Aorta (tissue), 5 donors: ENCODE measurements at regions not wholly inside any gene's neighbourhood (a gene's known extent, or its start where the extent isn't known, plus 50 kb on each side); places are given as distances from the start of the nearest gene placed in this dataset.

Experiments
- ATAC-seq: fragments of 200-7000 bp; cut with Tn5 transposase; one replicate; pipeline ENCODE4 v1.9.1; 2022; ENCODE audit warnings: moderate library complexity; ENCODE audit not compliant: low FRiP score
- DNase-seq, 2 donors: peaks; one replicate each; pipeline ENCODE4 v3.0.0-alpha.2; 2020
- H3K27ac ChIP-seq, 2 donors: one replicate each; pipeline ENCODE4 v1.5.1; 2013; ENCODE audit warnings: low read length in 2 of 2, mild to moderate bottlenecking in 2 of 2, moderate library complexity in 2 of 2, control low read depth in 1 of 2, inconsistent platforms in 1 of 2, low read depth in 1 of 2
- H3K27me3 ChIP-seq, 2 donors: one replicate each; pipeline ENCODE4 v1.6.1; 2013; ENCODE audit warnings: control low read depth in 1 of 2, low read length in 1 of 2, mild to moderate bottlenecking in 1 of 2, moderate library complexity in 1 of 2; ENCODE audit not compliant: insufficient read depth in 2 of 2, control insufficient read depth in 1 of 2
- H3K36me3 ChIP-seq, 2 donors: one replicate each; pipeline ENCODE4 v1.6.1; 2013; ENCODE audit warnings: control low read depth in 1 of 2, low read length in 1 of 2, mild to moderate bottlenecking in 1 of 2; ENCODE audit not compliant: insufficient read depth in 2 of 2, control insufficient read depth in 1 of 2
- H3K4me1 ChIP-seq, 2 donors: one replicate each; pipeline ENCODE4 v1.6.1; 2013; ENCODE audit warnings: low read length in 2 of 2, control low read depth in 1 of 2, mild to moderate bottlenecking in 1 of 2, moderate library complexity in 1 of 2; ENCODE audit not compliant: insufficient read depth in 2 of 2, control insufficient read depth in 1 of 2
- H3K4me3 ChIP-seq, 2 donors: one replicate each; pipeline ENCODE4 v1.5.1; 2013; ENCODE audit warnings: low read length in 2 of 2, control low read depth in 1 of 2, mild to moderate bottlenecking in 1 of 2
- H3K9me3 ChIP-seq: one replicate; pipeline ENCODE4 v1.6.1; 2013; ENCODE audit warnings: mild to moderate bottlenecking, low read length; ENCODE audit not compliant: control insufficient read depth
- WGBS, 2 donors: extraction: QIAGEN DNeasy Blood & Tissue Kit; methylation state at CpG; one replicate each; pipeline ENCODE4 v1.1.7; 2013; 5-methylcytosine and 5-hydroxymethylcytosine counted together
- intact Hi-C, 2 donors: fragments of 100-400 bp; cut with DNase I; formaldehyde crosslinking; loops; one replicate each; pipeline versions ENCODE4 v1.14.2 to v1.15.0; 2022
- donor health status: healthy with polysubstance abuse.
- donor health status: Bipolar disorder and iron deficiency.
- donor health status: DM: no; HTN: no; CAD: no.
- donor health status: DM: no; HTN: no; CAD: no.
- donor health status: DM: yes; HTN: yes; CAD: no.

- intact Hi-C loops = no loop called here
- WGBS, 2 donors = 75 to 77% methylated on average over 13 of the region's 13 CpGs
- no peaks in the 10 kb centered on the region for H3K36me3 ChIP-seq
- ATAC-seq = no peak
- no peaks in the 10 kb centered on the region for H3K9me3 ChIP-seq
- DNase-seq = no peak
- no peak overlapping the region for H3K27ac ChIP-seq
- no peaks in the 10 kb centered on the region for H3K27me3 ChIP-seq
- H3K4me1 ChIP-seq = no peaks in the 10 kb centered on the region
- H3K4me3 ChIP-seq = no peak overlapping the region
These were observed 363.7 kb upstream of the MYT1L start for GRCh38 chr2:2694746-2695145.

- no peaks in the 10 kb centered on the region for H3K36me3 ChIP-seq
- no peaks in the 10 kb centered on the region for H3K4me1 ChIP-seq
- 86 to 90% methylated on average over 21 of the region's 21 CpGs for WGBS, 2 donors
- no peak for DNase-seq
- no peaks in the 10 kb centered on the region for H3K27me3 ChIP-seq
- H3K27ac ChIP-seq = no peak overlapping the region
- no peaks in the 10 kb centered on the region for H3K9me3 ChIP-seq
- no peak overlapping the region for H3K4me3 ChIP-seq
- no peak for ATAC-seq
- intact Hi-C loops = no loop called here
These were observed 361.7 kb upstream of the MYT1L start for GRCh38 chr2:2692599-2693389.

GRCh38 chr2:2691419-2691818 is 360.3 kb upstream of the MYT1L start:
- no peaks in the 10 kb centered on the region for H3K36me3 ChIP-seq
- 85 to 89% methylated on average over 10 of the region's 10 CpGs for WGBS, 2 donors
- no peak overlapping the region for H3K27ac ChIP-seq
- H3K4me1 ChIP-seq = no peaks in the 10 kb centered on the region
- DNase-seq (no peak), ATAC-seq (no peak)
- intact Hi-C loops = no loop called here
- no peak overlapping the region for H3K4me3 ChIP-seq
- no peaks in the 10 kb centered on the region for H3K9me3 ChIP-seq
- no peaks in the 10 kb centered on the region for H3K27me3 ChIP-seq

DNA sequence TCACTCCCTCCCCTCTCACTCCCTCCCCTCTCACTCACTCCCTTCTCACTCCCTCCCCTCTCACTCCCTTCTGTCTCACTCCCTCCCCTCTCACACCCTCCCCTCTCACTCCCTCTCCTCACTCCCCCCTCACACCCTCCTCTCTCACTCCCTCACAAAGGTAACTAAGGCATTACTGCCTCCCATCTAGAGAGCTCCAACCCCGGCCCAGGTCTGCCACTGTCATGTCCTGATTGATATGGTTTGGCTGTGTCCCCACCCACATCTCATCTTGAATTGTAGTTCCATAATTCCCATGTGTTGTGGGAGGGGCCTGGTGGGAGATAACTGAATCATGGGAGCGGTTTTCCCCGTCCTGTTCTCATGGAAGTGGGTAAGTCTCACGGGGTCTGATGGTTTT is 359.9 kb upstream of the MYT1L start:
- intact Hi-C loops = no loop called here
- H3K27me3 ChIP-seq = no peaks in the 10 kb centered on the region
- no peaks in the 10 kb centered on the region for H3K36me3 ChIP-seq
- DNase-seq (no peak), ATAC-seq (no peak)
- WGBS, 2 donors = 66 to 74% methylated on average over 4 of the region's 4 CpGs
- no peak overlapping the region for H3K27ac ChIP-seq
- H3K9me3 ChIP-seq = no peaks in the 10 kb centered on the region
- H3K4me1 ChIP-seq = no peaks in the 10 kb centered on the region
- no peak overlapping the region for H3K4me3 ChIP-seq

- intact Hi-C loops = no loop called here
- no peak for ATAC-seq
- 90 to 91% methylated on average over 12 of the region's 12 CpGs for WGBS, 2 donors
These were observed 358.2 kb upstream of the MYT1L start for GRCh38 chr2:2689306-2689705.

GRCh38 chr2:2688254-2688653 is 357.2 kb upstream of the MYT1L start:
- 67 to 70% methylated on average over 6 of the region's 6 CpGs for WGBS, 2 donors
- Histone ChIP-seq H3K4me1 (no peaks in the 10 kb centered on the region), H3K36me3 (no peaks in the 10 kb centered on the region), H3K9me3 (no peaks in the 10 kb centered on the region), H3K27me3 (no peaks in the 10 kb centered on the region), H3K4me3 (no peak overlapping the region), H3K27ac (no peak overlapping the region)
- intact Hi-C loops = no loop called here
- ATAC-seq (no peak), DNase-seq (no peak)

More at GRCh38 chr2:2689306-2689705, 358.2 kb upstream of the MYT1L start:
- DNase-seq = no peak
- Histone ChIP-seq H3K4me1 (no peaks in the 10 kb centered on the region), H3K9me3 (no peaks in the 10 kb centered on the region), H3K27me3 (no peaks in the 10 kb centered on the region), H3K27ac (no peak overlapping the region), H3K36me3 (no peaks in the 10 kb centered on the region), H3K4me3 (no peak overlapping the region)

- H3K27ac ChIP-seq = no peak overlapping the region
- H3K4me3 ChIP-seq = no peak overlapping the region
- no peak for ATAC-seq
- intact Hi-C loops = no loop called here
- H3K9me3 ChIP-seq = no peaks in the 10 kb centered on the region
- no peak for DNase-seq
- no peaks in the 10 kb centered on the region for H3K4me1 ChIP-seq
- no peaks in the 10 kb centered on the region for H3K27me3 ChIP-seq
- WGBS, 2 donors = 64 to 69% methylated on average over 5 of the region's 5 CpGs
- no peaks in the 10 kb centered on the region for H3K36me3 ChIP-seq
These were observed 356.7 kb upstream of the MYT1L start for GRCh38 chr2:2687745-2688144.

GRCh38 chr2:2686222-2686621 is 355.1 kb upstream of the MYT1L start:
- DNase-seq = no peak
- 52 to 53% methylated on average over 9 of the region's 9 CpGs for WGBS, 2 donors
- no peaks in the 10 kb centered on the region for H3K27me3 ChIP-seq
- no peak overlapping the region for H3K27ac ChIP-seq
- H3K9me3 ChIP-seq = no peaks in the 10 kb centered on the region
- no peak for ATAC-seq
- no peaks in the 10 kb centered on the region for H3K4me1 ChIP-seq
- no peak overlapping the region for H3K4me3 ChIP-seq
- intact Hi-C loops = no loop called here
- no peaks in the 10 kb centered on the region for H3K36me3 ChIP-seq

DNA sequence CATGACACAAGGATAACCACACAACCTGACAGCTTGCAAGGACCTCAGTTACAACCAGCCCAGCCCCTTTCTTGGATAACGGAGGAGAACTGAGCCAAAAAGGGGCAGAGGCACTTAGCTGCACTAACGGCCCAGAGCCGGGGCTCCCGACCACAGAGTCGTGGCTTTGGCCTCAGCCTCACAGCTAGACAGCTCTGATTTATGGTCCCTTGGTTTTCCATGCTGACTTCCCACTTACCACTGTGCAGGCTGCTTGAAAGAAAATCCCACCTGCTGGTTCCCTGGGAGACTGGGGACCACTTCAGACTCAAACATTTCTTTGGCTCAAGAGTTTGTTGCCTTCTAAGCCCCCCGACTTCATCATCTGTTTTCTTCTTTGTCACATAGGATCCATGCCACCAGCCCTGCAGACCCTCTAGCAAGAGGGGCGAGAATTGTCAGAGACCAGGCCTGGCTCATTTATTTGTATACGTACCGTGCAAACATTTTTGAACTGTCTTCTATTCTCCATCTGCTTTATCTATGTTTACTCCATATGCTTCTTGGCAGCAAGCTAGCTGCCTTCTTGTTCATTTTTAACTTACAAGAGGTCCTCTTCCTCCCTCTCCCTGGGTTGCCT is 352.6 kb upstream of the MYT1L start:
- Histone ChIP-seq H3K9me3 (no peaks in the 10 kb centered on the region), H3K36me3 (no peaks in the 10 kb centered on the region), H3K27ac (no peak overlapping the region), H3K4me1 (no peaks in the 10 kb centered on the region), H3K4me3 (no peak overlapping the region), H3K27me3 (no peaks in the 10 kb centered on the region)
- intact Hi-C loops = no loop called here
- WGBS, 2 donors = 51 to 56% methylated on average over 9 of the region's 9 CpGs
- ATAC-seq = no peak
- no peak for DNase-seq
